GM13977 (cell line): ENCODE measurements at regions not wholly inside any gene's neighbourhood (a gene's known extent, or its start where the extent isn't known, plus 50 kb on each side); places are given as distances from the start of the nearest gene placed in this dataset.

Source experiments
- DNase-seq: peaks from one replicate; pipeline ENCODE4 v3.0.0; 2012; ENCODE audit warnings: low spot score
- CTCF ChIP-seq: IDR thresholded peaks from 2 replicates; pipeline ENCODE4 v1.5.1; 2012; ENCODE audit warnings: mild to moderate bottlenecking, control low read depth; ENCODE audit not compliant: insufficient read depth; ENCODE audit errors: extremely low read depth, missing control alignments
- in situ Hi-C: fragments of 300-500 bp; cut with MboI; formaldehyde crosslinking; loops from one replicate; pipeline ENCODE4 v1.12.0; 2022; ENCODE audit warnings: low sequenced_read_pairs, low pct_unique_long_range_greater_than_20kb, mixed read lengths, inconsistent platforms; ENCODE audit not compliant: unreplicated experiment

- TF ChIP-seq CTCF, result no peak
- in situ Hi-C loops, result no loop called here
- DNase-seq, result no peak
These were observed 332.7 kb downstream of the PDCD6IP start for GRCh38 chr3:34131091-34131490.

- no peak for TF ChIP-seq CTCF
- in situ Hi-C loops, result no loop called here
These were observed 333.8 kb downstream of the PDCD6IP start for GRCh38 chr3:34132069-34132692.

GRCh38 chr3:34139566-34139965, 341.1 kb downstream of the PDCD6IP start:
- no peak for DNase-seq
- no peak for TF ChIP-seq CTCF
- in situ Hi-C loops, result no loop called here

More at GRCh38 chr3:34132069-34132692, 333.8 kb downstream of the PDCD6IP start:
- no peak for DNase-seq

DNA sequence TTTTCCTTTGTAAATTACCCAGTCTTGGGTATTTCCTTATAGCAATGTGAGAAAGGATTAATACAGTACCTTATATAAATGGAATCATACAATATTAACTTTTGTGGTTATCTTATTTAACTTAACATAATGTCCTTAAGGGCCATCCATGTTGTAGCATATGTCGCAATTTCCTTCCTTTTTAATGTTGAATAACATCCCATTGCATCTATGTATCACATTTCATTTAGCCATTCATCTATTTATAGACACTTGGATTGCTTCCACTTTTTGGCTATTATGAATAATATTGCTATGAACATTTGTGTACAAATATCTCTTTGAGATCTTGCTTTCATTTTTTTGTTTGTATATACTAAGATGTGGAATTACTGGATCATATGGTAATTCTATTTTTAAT, 342.2 kb downstream of the PDCD6IP start:
- DNase-seq, result no peak
- in situ Hi-C loops, result no loop called here
- TF ChIP-seq CTCF, result no peak

DNA sequence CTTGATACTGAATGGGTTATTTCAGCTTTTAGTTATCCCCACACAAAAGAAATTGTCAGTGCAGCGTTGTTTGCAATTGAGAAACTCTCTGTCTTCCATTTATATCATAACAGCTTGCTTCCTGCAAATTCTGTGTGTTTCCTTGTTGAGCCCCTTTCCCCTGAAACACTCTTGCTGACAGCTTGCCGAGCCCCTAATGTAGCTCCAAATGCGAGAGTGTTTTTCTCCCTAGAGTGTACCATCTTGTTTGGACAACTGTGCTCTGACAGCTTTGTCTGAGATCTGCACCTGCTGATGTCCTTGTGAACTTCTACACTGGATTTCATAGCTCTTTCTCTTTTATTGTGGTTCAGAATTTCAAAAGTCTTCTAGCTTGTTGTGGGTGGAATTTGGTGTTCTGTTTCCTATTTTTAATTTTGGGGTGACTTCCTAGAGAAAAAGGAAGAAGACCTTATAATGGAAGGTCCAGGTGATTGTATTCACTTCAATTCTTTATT, 343.5 kb downstream of the PDCD6IP start:
- in situ Hi-C loops, result no loop called here
- no peak for DNase-seq
- TF ChIP-seq CTCF, result no peak

DNA sequence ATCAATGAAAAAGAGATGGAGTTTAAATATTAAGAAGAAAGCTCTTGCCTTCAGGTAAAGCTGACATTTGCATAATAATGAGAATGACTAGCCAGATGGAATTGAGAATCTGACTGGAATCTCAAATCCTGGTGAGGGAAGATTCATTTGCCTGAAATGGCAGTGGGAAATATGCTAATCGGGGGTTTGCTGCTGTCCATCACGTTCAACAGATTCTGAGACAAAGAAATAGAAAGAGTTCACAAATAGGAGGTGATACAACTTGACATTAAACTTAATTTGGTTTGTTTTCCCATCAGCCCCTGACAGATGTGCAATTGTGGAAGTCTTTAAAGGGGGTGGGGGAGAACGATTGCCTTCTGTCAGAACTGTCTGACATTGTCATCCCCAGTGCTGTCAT, 347.4 kb downstream of the PDCD6IP start:
- TF ChIP-seq CTCF, result no peak
- no peak for DNase-seq
- in situ Hi-C loops, result no loop called here
